ENCODE measurements at regions not wholly inside any gene's neighbourhood (a gene's known extent, or its start where the extent isn't known, plus 50 kb on each side); places are given as distances from the start of the nearest gene placed in this dataset.

- no peaks in the 10 kb centered on the region for H3K27me3 ChIP-seq (ENCODE audit: control insufficient read depth in 1 of 2, insufficient read depth in 2 of 2, low read length in 2 of 2)
- no peak for TF ChIP-seq FOSL1 (CRISPR knock-in tag; IDR thresholded peaks at IDR 0.05; ENCODE audit: borderline replicate concordance)
- no peak for TF ChIP-seq SOX13 (IDR thresholded peaks at IDR 0.05)
- no peak for TF ChIP-seq SOX13 (CRISPR knock-in tag; conservative IDR thresholded peaks at IDR 0.05 in 1 of 2, IDR thresholded peaks at IDR 0.05 in 1 of 2)
- no peak for TF ChIP-seq GLI4 (CRISPR knock-in tag; IDR thresholded peaks at IDR 0.05; ENCODE audit: borderline replicate concordance)
- TF ChIP-seq ZNF629 (CRISPR knock-in tag; conservative IDR thresholded peaks at IDR 0.05) = no peak
- no peak for TF ChIP-seq CREB1 (IDR thresholded peaks at IDR 0.05)
- TF ChIP-seq CREB1 (CRISPR knock-in tag; IDR thresholded peaks at IDR 0.05) = no peak
- no peak for TF ChIP-seq ZNF598 (CRISPR knock-in tag; IDR thresholded peaks at IDR 0.05; ENCODE audit: borderline replicate concordance)
- TF ChIP-seq IRX3 (CRISPR knock-in tag; IDR thresholded peaks at IDR 0.05; ENCODE audit: borderline replicate concordance, low read depth) = no peak
- no peak for TF ChIP-seq ZNF775 (CRISPR knock-in tag; IDR thresholded peaks at IDR 0.05; ENCODE audit: borderline replicate concordance)
- TF ChIP-seq ZNF589 (CRISPR knock-in tag; conservative IDR thresholded peaks at IDR 0.05) = no peak
- no peak for TF ChIP-seq DBP (CRISPR knock-in tag; IDR thresholded peaks at IDR 0.05; ENCODE audit: not compliant biosample characterization)
- no peak for TF ChIP-seq KLF13 (CRISPR knock-in tag; IDR thresholded peaks at IDR 0.05)
- TF ChIP-seq LRRFIP1 (CRISPR knock-in tag; conservative IDR thresholded peaks at IDR 0.05) = no peak
- TF ChIP-seq ZNF549 (CRISPR knock-in tag; IDR thresholded peaks at IDR 0.05) = no peak
- FAIRE-seq = no peak
- intact Hi-C loops (cut with micrococcal nuclease; ENCODE audit: unreplicated experiment) (no loop called here), in situ Hi-C loops (cut with HindIII; ENCODE audit: extremely low pct_ligation_motif_present, low pct_unique_long_range_greater_than_20kb) (no loop called here)
- H3K27ac ChIP-seq (ENCODE audit: extremely low read length, insufficient read depth, low read length) = no peak overlapping the region
- H3K4me1 ChIP-seq (ENCODE audit: insufficient read depth, low read length) = no peaks in the 10 kb centered on the region
- H3K79me2 ChIP-seq (ENCODE audit: insufficient read depth, low read length) = no peaks in the 10 kb centered on the region
- no peaks in the 10 kb centered on the region for H3K9me3 ChIP-seq (ENCODE audit: low read length)
- H3K9ac ChIP-seq (ENCODE audit: insufficient read depth, low read depth, low read length) = no peak overlapping the region
- 0% methylated on average over 3 of the region's 3 CpGs for WGBS (ENCODE audit: low lambda C conversion rate)
- H2AFZ ChIP-seq (ENCODE audit: low read length) = no peak overlapping the region
- DNase-seq (ENCODE audit: low spot score) = no peak
- no peak for ATAC-seq
- no peaks in the 10 kb centered on the region for H4K20me1 ChIP-seq (ENCODE audit: insufficient read depth, low read length)
- POLR2A ChIA-PET = no interaction called here
- H3K4me2 ChIP-seq (ENCODE audit: low read depth, low read length) = no peak overlapping the region
- BruUV-seq (replicated peaks) = no TSS peak
- no peak overlapping the region for H3K4me3 ChIP-seq (replicated peaks in 1 of 3; ENCODE audit: insufficient read depth in 1 of 3, low read depth in 2 of 3, low read length in 3 of 3)
- H3K36me3 ChIP-seq (replicated peaks in 1 of 2; ENCODE audit: control insufficient read depth in 1 of 2, insufficient read depth in 2 of 2, low read length in 2 of 2) = no peaks in the 10 kb centered on the region
- CTCF ChIA-PET (ENCODE audit: low intra/inter-chr PET ratio, low total read pairs) = no interaction called here
Observed at GRCh38 chr9:18194316-18194715, 279.6 kb upstream of the ADAMTSL1 start.

Data from HepG2 (cell line).